NCI-H146 (cell line): ENCODE measurements at regions not wholly inside any gene's neighbourhood (a gene's known extent, or its start where the extent isn't known, plus 50 kb on each side); places are given as distances from the start of the nearest gene placed in this dataset.
A peak's percentile ranks its signal among the peaks of the same experiment; 100 is the strongest.

ENCODE experiments used
- DNase-seq: peaks from one replicate; lab custom pipeline; 2025; lab: John Stamatoyannopoulos, UW

DNA sequence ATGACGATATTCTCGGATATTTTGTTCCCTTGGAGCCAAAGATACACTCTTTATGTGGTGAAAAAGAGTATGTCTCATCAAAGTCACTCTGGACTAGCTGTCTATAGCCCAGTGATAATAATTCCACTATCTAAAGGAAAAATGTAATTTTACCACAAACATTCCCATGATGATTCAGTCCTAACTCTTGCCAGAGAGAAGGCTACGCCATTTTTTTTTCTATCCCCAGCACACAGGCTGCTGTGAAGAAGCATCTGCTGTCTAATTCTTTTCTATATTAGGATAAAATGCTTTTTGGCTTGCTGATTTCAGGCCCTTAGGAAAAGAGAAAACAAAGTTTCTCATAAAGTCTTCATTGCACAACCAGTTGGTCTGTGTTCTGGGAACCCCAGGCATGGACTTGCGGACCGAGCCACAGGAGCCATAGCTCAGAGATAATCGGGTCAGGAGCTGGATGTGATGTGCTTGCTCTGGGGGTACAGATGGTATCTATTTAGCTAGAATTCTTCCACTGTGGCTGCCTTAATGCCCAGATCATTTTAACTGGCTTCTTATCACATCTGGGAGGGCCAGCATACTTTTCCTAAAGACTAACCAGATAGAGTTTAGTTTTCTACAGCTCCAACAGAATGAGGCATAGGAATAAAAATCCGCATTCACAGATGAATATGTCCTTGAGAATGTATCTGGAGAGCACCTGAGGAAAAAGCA lies 683.7 kb upstream of the ID4 start:
- DNase-seq, result no peak

DNA sequence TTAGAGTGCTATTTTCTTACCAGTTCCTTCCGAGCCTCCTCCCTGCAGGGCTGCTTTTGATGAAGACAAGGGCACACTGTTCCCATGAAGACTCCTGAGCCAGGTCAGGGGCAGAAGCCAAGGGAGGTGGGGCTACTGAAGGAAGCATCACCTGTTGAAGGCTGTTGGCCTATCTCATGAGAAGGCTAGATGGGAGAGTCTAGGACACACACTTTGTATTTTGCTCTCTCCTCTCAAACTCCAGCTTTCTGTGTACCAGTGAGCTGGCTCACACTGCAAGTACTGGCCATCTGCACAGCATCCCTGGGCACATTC lies 683.2 kb upstream of the ID4 start:
- DNase-seq, result no peak

DNA sequence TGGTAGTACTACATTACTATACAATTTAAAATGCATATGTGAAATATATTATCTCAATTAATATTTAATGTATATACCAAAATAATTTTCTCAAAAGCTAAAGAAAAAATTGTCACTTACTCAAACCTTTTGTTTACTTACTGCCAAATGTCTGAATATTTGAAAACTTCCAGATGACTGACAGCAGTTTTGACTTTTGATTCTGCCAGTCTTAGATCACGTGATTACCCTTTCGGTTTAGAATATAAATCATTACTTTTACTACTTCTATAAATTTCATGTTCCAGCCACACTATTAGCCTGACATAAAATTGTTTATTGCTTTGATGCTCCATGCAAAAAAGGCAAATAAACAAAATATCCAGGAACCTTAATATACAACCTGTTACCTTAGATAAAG lies 680.7 kb upstream of the ID4 start:
- no peak for DNase-seq

DNA sequence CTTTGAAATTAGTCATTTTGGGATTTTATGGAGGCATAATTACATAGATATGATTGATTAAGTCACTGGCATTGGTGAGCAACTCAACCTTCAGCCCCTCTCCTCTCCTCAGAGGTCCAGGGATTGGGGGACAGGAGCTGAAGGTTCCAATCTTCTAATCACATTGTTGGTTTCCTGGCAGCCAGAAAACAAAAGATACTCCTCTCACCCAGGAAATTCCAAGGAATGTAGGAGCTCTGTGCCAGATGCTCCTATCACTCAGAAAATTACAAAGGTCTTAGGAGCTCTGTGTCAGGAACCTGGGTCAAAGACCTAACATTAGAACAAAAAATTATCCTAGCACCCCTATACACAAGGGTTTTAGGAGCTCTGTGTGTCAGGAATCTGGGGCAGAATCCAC lies 679.7 kb upstream of the ID4 start:
- no peak for DNase-seq

DNA sequence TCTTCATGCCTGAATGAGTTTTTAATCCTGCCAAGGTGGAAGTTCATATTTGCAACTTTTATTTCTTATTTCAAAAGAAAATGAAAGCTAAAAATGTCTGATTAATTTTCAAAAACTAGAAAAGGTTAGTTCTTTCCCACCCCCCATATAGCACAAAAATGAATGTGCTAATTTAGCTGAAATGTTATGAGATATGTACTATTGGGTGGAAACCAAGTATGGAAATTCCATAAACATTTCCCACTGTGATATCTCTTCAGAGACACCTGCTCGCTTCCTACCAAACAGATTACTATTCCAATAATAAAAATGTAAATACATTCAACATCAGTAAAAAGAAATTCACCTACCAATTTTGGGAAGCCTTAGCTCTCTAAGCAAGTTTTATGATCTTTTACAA lies 678.6 kb upstream of the ID4 start:
- DNase-seq, result no peak

DNA sequence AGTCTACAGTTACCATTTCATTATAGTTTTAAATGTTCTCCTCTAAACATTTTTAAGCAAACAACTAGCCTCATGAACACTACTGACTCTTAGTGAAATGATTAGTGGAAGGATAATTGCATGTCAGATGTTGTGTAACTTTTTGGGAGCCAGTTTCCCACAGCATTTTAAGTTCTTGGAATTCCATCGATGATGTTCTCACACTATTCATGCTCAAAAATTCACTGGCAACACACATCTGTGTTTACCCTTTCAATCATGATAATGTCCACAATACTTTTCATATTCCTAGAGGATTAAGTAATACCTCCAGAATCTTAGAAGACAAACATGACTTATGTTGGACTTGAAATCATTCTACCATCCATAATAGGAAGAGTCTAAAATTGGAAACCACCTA lies 678.1 kb upstream of the ID4 start:
- DNase-seq, result no peak

DNA sequence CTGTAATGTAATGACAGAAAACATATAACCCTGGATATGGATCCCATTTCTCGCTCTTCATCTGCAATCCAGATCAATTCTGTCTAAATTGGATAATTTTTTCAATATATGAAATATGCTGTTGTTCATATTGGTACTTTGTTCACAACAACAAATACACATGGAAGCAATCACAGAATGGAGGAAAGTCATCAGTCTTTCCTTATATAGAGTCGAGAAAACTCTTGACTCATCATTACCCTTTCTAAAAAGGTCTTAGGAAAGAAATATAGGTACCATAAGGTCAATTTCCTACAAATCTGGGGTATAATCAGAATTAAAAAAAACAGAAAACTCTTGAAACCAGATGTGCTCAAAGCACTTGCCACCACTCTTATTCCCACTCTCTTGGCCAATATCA lies 677.6 kb upstream of the ID4 start:
- no peak for DNase-seq

DNA sequence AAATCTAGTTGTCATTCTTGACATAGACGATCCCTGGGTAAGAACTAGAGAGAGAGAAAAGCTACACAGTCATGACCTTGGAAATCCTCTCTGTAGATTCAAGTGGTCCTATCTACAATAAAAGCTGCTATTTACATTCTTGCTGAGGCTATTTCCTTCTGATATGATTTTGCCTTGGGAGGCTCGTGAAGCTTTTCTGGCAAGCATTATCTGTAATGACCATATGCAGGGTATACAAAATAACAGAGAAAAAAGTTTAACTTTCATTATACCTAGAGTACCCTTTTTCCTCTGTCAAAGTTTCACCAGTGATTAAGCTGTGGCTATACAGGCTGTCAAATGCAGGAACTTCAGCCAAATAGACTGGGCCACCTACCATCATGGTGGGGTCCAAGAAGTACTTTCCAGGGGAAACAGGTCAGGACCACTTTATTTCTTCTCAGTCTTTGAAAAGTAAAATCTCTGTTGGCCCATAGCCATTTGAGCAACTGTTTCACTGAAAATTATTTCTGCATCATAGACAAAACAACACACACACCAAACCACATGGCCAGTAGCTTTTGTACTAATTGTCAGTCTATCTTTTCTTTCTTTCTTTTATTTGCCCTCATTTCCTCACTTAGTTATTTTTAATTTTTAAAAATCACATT lies 677.0 kb upstream of the ID4 start:
- no peak for DNase-seq

DNA sequence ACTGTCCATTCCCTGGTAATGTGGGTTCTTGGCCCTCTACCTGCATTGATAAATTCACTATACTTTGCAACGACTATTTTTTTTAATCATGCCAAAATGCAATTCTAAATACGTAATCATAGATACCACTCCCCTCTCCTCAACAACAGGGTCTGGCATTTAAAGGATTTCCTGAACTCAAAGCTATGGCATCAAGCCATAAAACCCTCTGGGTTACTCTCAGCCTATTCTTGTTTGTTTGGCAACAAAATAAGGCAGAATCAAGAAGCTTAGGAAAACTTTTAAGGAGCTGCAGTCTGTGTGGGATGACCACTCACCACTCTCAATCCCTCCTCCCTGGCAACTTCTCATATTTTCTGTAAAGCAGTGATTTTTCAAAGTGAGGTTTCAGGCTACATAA lies 669.9 kb upstream of the ID4 start:
- no peak for DNase-seq

DNA sequence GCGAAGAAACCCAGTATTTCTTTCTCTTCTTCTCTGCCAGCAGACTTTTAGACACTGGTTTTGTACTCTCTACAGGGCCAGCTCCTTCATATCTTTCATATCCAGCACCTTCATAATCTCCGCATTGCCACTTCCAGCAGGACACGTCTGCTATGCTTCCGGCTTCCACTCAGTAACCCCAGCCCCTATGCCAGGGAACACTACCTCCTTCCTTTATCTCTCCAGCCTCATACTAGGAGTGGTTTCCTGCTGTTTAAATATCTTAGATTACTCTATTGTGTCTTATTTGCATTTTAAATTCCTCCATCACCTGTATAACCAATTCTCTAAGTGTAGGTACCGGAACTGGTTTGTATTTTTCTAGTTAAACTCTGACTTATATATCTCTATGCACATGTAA lies 667.8 kb upstream of the ID4 start:
- no peak for DNase-seq

DNA sequence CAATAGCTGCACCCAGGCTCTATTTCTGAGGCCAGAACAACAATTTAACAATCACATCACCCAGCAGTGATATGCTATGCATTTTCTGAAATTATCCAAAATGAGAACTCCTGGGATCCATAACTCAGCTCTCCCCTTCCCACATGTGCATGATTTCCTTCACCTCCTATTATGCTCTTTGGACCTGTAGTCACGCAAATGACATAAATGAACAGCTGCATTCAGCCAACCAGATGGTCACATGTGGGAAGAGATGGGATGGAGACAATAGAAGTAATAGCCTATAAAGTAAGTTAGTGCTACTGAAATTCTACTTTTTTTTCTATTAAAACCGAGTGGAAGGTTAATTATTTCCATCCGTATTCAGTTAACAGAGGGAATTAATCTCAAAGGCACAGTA lies 662.1 kb upstream of the ID4 start:
- DNase-seq, result no peak

DNA sequence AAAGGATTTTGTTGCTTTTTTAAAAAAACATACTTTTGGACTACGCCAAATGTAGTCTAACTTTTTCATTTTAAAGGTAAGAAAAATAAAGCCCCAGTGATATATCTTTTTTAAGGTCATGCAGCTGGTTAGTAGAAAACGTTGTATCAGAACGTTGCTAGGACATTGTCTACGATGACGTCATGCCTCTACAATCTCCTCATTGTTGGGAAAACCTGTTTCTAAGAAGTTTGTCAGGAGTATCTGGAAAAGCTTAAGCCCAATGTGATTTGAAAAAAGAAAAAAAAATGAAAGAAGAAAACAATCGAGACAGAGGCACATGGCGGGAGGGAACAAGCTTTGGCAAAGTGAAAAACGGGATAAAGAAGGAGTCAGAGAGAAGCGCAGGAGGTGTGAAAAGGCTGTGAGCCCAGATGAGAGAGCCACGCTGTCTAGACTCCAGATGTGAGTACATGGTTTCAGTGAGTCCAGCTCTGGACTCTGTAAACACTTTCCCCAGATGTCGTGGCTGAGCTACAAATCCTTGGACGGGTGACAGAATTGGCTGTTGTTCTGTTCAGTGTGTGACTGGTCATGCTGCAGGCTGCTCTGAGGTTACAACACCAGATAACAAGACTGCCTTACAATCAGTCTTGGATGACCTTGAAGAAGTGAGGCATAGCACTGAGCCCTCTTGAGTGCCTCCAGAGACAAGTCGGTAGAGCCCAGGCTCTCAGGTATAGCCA lies 656.7 kb upstream of the ID4 start:
- no peak for DNase-seq

DNA sequence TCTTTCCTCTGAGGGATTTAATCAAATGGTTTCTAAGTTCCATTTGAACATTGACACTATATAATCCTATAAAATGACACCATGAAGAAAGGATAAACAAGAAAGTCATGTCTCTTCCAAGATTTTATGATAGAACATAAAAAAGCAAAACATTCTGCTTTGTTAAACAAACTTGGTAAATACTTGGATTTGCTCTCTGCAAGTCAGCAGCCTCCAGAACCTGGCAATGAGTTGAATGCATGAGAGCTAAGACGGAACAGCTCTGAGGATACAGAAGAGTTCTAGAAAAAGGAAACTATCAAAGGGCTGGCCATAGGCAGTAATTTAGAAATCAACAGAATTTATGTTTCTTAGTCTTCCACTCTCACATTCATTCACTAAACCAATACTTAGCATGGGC lies 656.0 kb upstream of the ID4 start:
- no peak for DNase-seq

DNA sequence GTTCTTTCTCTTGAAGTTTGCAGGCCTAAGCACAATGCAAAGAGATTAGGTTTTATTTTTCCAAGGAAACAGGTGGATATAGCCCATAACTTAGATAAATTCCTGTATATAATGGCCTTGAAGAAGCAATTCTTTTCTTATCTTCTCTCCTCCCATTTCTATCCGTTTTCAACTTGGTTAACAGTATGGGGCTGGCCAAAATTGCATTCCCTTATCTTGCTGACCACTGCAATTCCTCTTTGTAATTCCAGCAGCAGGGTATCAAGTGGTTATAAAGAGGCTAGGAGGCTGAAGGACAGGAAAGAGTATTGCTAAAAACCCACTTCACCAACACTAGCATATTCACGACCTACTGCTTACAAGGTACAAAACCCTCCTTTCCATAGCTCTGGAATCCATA lies 643.5 kb upstream of the ID4 start:
- DNase-seq, result no peak

DNA sequence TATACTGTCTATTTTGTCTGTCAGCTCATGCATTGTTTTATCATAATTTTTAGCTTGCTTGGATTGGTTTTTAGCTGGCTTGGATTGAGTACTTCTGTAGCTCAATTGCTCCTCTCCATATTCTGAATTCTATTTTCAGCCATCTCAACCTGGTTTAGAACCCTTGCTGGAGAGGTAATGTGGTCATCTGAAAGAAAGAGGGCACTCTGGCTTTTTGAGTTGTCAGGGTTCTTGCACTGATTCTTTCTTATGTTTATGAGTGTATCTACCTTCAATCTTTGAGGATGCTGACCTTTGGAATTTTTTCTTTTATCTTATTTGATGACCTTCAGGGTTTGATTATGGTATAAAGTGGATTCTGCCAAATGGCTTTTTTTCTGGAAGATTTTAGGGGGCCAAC lies 632.7 kb upstream of the ID4 start:
- DNase-seq, result no peak

DNA sequence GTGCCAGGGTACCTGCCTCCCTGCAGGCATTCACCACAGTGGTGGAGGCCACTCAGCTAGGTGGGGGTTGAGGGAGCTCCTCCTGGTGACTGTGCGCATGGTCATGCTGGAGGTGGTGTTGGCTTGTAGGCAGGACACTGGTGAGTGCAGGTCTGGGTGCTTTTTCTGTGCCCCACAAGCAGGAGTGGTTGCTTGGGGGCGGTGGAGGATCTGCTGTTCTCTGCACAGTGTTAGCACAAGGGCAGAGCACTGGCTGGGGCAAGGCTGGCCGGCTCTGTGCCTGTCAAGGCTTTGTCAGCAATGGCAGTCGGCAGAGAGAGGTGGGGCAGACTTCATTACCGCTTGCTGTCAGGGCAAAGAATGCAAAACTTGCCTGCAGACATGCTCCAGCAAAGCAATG lies 632.1 kb upstream of the ID4 start:
- DNase-seq, result no peak

DNA sequence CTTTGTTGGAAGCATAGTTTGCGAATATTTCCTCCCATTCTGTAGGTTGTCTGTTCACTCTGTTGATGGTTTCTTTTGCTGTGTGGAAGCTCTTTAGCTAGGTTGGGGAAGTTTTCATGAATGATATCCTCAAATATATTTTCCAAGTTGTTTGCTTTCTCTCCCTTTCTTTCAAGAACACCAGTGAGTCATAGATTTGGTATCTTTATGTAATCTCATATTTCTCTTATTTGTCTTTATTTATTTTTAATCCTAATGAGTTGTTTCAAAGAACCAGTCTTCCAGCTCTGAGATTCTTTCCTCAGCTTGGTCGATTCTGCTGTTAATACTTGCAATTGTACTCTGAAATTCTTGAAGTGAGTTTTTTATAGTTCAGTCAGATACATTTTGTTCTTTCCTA lies 628.0 kb upstream of the ID4 start:
- no peak for DNase-seq

DNA sequence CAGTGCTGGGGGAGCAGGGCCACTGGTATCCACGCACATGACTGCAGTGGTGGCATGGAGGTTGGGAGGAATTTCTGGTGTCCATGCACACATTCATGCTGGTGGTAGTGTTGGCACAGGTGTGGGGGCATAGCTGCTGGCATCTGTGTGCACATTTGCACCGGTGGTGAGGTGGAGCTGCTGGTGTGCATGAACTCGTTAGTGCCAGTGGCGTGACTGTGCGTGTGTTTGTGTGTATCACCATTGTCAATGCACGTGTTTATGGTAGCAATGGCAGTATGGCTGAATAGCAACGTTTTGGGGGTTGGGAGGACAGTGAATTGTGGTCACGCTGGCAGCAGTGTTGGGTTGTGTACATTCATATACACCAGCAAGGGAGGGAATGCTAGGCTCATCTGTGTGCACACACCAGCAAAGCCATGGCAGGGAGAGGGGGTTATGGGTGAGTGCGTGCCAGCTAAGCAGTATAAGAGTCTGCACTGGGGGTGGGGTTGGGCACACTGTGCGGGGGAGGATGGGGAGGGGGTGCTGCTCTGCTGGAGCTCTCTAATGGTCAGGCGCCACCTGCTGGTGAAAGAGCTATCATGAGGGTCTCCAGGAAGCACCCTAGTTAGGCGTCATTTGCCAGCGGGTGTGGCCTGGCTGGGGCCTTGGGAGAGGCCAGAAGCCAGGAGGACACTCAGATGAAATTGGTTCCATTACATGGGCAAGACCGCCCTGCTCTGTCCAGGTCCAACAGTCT lies 626.1 kb upstream of the ID4 start:
- peak; percentile 3 for DNase-seq

DNA sequence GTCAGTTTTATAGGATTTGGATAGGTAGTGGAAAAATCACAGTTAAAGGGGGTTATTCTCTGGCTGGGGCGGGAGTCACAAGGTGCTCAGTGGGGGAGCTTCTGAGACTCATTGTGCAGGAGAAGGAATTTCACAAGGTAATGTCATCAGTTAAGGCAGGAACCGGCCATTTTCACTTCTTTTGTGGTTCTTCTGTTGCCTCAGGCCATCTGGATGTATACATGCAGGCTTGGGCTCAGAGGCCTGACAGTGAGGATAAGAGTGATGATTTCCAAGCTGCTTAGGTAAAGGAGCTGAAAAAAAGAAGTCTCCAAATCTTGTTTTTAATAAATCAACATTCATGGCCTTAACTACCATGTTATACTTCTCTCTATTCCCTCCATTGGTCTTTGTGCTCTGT lies 622.9 kb upstream of the ID4 start:
- DNase-seq, result no peak

DNA sequence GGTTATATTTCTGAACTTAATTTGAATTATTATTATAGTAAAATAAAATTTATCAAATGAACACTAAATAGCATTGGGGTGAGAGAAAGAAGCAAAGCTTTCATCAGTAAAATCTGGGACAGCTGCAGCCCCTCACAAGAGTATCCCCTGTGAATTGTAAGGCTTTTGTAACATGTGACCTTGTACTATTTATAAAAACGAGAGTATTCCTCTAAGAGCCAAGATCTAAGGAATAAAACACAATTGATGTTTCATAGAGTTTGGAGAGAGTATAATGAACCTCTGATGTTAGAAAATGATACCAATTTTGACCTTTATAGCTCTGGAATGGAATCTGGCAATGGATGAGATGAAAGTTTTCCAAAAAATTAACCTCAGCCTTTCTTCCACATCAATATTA lies 617.2 kb upstream of the ID4 start:
- no peak for DNase-seq

DNA sequence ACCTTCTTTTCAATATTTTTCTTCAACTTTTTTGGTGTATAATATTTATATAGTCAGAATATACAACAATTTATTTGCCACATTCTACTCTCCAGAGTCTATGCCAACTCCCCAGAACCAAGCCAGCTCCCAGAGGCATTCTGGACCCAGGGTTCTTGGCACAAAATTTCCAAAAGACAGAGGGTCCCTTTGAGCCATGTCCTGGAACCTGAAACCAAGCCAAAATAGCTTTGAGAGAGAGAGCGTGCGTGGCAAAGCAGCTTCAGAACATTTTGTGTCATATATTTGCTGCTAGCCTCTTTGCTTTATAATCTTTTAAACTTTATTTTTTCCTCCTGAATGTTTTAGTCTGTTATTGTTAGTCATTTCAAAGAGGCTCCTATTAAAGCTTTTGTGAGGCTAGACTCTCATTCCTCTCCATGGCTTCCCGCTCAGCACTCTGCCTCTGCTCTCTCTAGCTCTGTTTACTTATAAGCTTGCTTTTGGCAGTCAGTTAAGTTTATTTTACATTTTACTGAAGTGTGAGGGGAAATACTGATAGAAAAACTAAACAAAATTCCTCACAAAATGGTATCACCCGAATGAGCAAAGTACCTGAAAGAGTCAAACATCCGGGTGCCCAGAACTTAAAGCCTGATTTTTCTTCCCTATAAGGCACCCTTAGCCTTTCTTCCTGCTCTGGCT lies 605.1 kb upstream of the ID4 start:
- no peak for DNase-seq

DNA sequence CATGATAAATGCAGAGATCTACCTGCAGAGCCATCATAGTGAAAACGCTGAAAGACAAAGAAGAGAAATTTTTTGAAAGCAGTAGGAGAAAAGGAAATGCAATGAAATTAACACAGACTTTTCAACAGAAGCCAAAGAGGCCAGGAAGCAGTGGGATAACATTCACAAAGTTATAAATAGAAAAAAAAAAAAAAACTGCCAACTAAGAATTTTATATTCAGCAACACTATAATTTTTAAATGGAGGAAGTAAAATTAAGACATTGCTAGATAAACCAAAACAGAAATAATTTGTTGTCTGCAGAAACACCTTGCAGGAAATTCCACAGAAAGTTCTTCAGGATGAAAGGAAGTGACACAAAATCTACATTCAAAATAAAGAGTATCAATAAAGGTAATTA lies 591.5 kb upstream of the ID4 start:
- no peak for DNase-seq
